Gastrocnemius medialis (tissue), 4 donors: ENCODE measurements at regions not wholly inside any gene's neighbourhood (a gene's known extent, or its start where the extent isn't known, plus 50 kb on each side); places are given as distances from the start of the nearest gene placed in this dataset.

Source experiments
- ATAC-seq, 2 donors: fragments of 150-250 bp; one replicate each; pipeline ENCODE4 v1.9.1; 2016
- DNase-seq, 2 donors: peaks; one replicate each; pipeline ENCODE4 v3.0.0-alpha.2; 2019
- H3K27ac ChIP-seq, 4 donors: fragments of 200-600 bp; sonication (generic); 1 replicate in 1 of 4; 2 replicates in 3 of 4; pipeline ENCODE4 v1.5.1; 2016 to 2018; ENCODE audit warnings: mild to moderate bottlenecking in 2 of 4, moderate library complexity in 1 of 4
- H3K27me3 ChIP-seq, 3 donors: fragments of 200-600 bp; sonication (generic) in 2 of 3; 1 replicate in 1 of 3; 2 replicates in 2 of 3; pipeline versions ENCODE4 v1.5.1 to v1.6.0; 2016 to 2019; ENCODE audit warnings: mild to moderate bottlenecking in 1 of 3, moderate library complexity in 1 of 3
- H3K36me3 ChIP-seq, 2 donors: fragments of 200-600 bp; sonication (generic) in 1 of 2; one replicate each; pipeline ENCODE4 v1.5.1; 2017 to 2018
- H3K4me1 ChIP-seq, 2 donors: fragments of 200-600 bp; sonication (generic) in 1 of 2; one replicate each; pipeline ENCODE4 v1.5.1; 2016 to 2017; ENCODE audit warnings: mild to moderate bottlenecking in 2 of 2
- H3K4me3 ChIP-seq, 4 donors: fragments of 200-600 bp; sonication (generic) in 3 of 4; 1 replicate in 1 of 4; 2 replicates in 3 of 4; pipeline ENCODE4 v1.5.1; 2016 to 2019; ENCODE audit warnings: mild to moderate bottlenecking in 2 of 4
- H3K9me3 ChIP-seq, 3 donors: fragments of 200-600 bp; sonication (generic) in 2 of 3; 1 replicate in 1 of 3; 2 replicates in 2 of 3; pipeline ENCODE4 v1.5.1; 2016 to 2019
- CTCF ChIP-seq, 5 experiments: fragments of 450-650 bp in 3 of 5; fragments of 200-600 bp in 2 of 5; sonication (generic) in 2 of 5; IDR thresholded peaks in 4 of 5; conservative IDR thresholded peaks in 1 of 5; 1 replicate in 4 of 5; 2 replicates in 1 of 5; pipeline ENCODE4 v1.5.1; 2016 to 2019; ENCODE audit warnings: antibody characterized with exemption in 5 of 5, mild to moderate bottlenecking in 3 of 5, moderate library complexity in 3 of 5
- POLR2A ChIP-seq, 2 donors: fragments of 450-650 bp; IDR thresholded peaks; one replicate each; pipeline ENCODE4 v1.6.1; 2017; ENCODE audit warnings: antibody characterized with exemption in 2 of 2, mild to moderate bottlenecking in 2 of 2, moderate library complexity in 2 of 2
- in situ Hi-C, 4 donors: fragments of 200-750 bp; cut with MboI; loops; one replicate each; pipeline versions ENCODE4 v1.15.0 to v1.8.0; 2017; ENCODE audit warnings: low sequenced_read_pairs in 4 of 4
- intact Hi-C: fragments of 100-400 bp; cut with DNase I; formaldehyde crosslinking; loops from one replicate; pipeline ENCODE4 v1.15.1; 2023; ENCODE audit warnings: low total_unique reads

- DNase-seq: no peak
These were observed 219.9 kb downstream of the ZIC5 start for GRCh38 chr13:99751517-99752199.

GRCh38 chr13:99750951-99751350 is 220.6 kb downstream of the ZIC5 start:
- ATAC-seq: no peak
- intact Hi-C loops: no loop called here

More at GRCh38 chr13:99751517-99752199, 219.9 kb downstream of the ZIC5 start:
- Histone ChIP-seq H3K36me3 (no peaks in the 10 kb centered on the region), H3K9me3 (no peaks in the 10 kb centered on the region), H3K4me1 (no peaks in the 10 kb centered on the region), H3K27ac (no peak overlapping the region), H3K4me3 (no peak overlapping the region), H3K27me3 (no peaks in the 10 kb centered on the region)
- intact Hi-C loops (no loop called here), in situ Hi-C loops (no loop called here)
- TF ChIP-seq POLR2A (IDR thresholded peaks at IDR 0.05): no peak
- ATAC-seq: no peak

GRCh38 chr13:99749271-99750019 is 222.1 kb downstream of the ZIC5 start:
- Histone ChIP-seq H3K9me3 (no peaks in the 10 kb centered on the region), H3K4me3 (no peak overlapping the region), H3K27me3 (no peaks in the 10 kb centered on the region), H3K27ac (no peak overlapping the region), H3K36me3 (no peaks in the 10 kb centered on the region), H3K4me1 (no peaks in the 10 kb centered on the region)
- no peak for DNase-seq
- no peak for TF ChIP-seq POLR2A (IDR thresholded peaks at IDR 0.05)
- TF ChIP-seq CTCF (IDR thresholded peaks at IDR 0.05 in 4 of 5, conservative IDR thresholded peaks at IDR 0.05 in 1 of 5): no peak
- no peak for ATAC-seq
- in situ Hi-C loops (no loop called here), intact Hi-C loops (no loop called here)

More at GRCh38 chr13:99750951-99751350, 220.6 kb downstream of the ZIC5 start:
- DNase-seq: no peak
- no peak overlapping the region for H3K27ac ChIP-seq
- H3K27me3 ChIP-seq: no peaks in the 10 kb centered on the region
- in situ Hi-C loops: no loop called here
- H3K36me3 ChIP-seq: no peaks in the 10 kb centered on the region
- TF ChIP-seq CTCF (IDR thresholded peaks at IDR 0.05 in 4 of 5, conservative IDR thresholded peaks at IDR 0.05 in 1 of 5) (no peak), POLR2A (IDR thresholded peaks at IDR 0.05) (no peak)
- H3K4me3 ChIP-seq: no peak overlapping the region
- H3K9me3 ChIP-seq: no peaks in the 10 kb centered on the region
- H3K4me1 ChIP-seq: no peaks in the 10 kb centered on the region

- in situ Hi-C loops (no loop called here), intact Hi-C loops (no loop called here)
- Histone ChIP-seq H3K27ac (no peak overlapping the region), H3K27me3 (no peaks in the 10 kb centered on the region), H3K4me3 (no peak overlapping the region), H3K36me3 (no peaks in the 10 kb centered on the region), H3K9me3 (no peaks in the 10 kb centered on the region), H3K4me1 (no peaks in the 10 kb centered on the region)
- no peak for DNase-seq
- TF ChIP-seq POLR2A (IDR thresholded peaks at IDR 0.05) (no peak), CTCF (IDR thresholded peaks at IDR 0.05 in 4 of 5, conservative IDR thresholded peaks at IDR 0.05 in 1 of 5) (no peak)
- no peak for ATAC-seq
These were observed 224.2 kb downstream of the ZIC5 start for GRCh38 chr13:99747403-99747710.

- DNase-seq: no peak
- TF ChIP-seq CTCF (IDR thresholded peaks at IDR 0.05 in 4 of 5, conservative IDR thresholded peaks at IDR 0.05 in 1 of 5) (no peak), POLR2A (IDR thresholded peaks at IDR 0.05) (no peak)
- H3K27me3 ChIP-seq: no peaks in the 10 kb centered on the region
- intact Hi-C loops: no loop called here
- H3K4me3 ChIP-seq: no peak overlapping the region
- no peaks in the 10 kb centered on the region for H3K9me3 ChIP-seq
- no peak overlapping the region for H3K27ac ChIP-seq
- H3K36me3 ChIP-seq: no peaks in the 10 kb centered on the region
- in situ Hi-C loops: no loop called here
- H3K4me1 ChIP-seq: peaks cover 0 to 4% of the 10 kb centered on the region in 2 donors
- ATAC-seq: no peak
These were observed 224.7 kb downstream of the ZIC5 start for GRCh38 chr13:99746637-99747402.
